Upper lobe of left lung (tissue), 6 donors: ENCODE measurements at regions not wholly inside any gene's neighbourhood (a gene's known extent, or its start where the extent isn't known, plus 50 kb on each side); places are given as distances from the start of the nearest gene placed in this dataset.

Experiments
- ATAC-seq, 2 donors: fragments of 200-7000 bp; cut with Tn5 transposase; one replicate each; pipeline ENCODE4 v1.9.1; 2022; ENCODE audit warnings: mild to moderate bottlenecking in 2 of 2, moderate library complexity in 2 of 2; ENCODE audit not compliant: low FRiP score in 2 of 2
- DNase-seq, 2 donors: peaks; one replicate each; pipeline ENCODE4 v3.0.0-alpha.2; 2019 to 2020
- H3K27ac ChIP-seq, 4 donors: fragments of 200-600 bp; sonication (generic); one replicate each; pipeline ENCODE4 v1.5.1; 2016 to 2019
- H3K27me3 ChIP-seq, 4 donors: fragments of 200-600 bp; sonication (generic); one replicate each; pipeline ENCODE4 v1.5.1; 2017 to 2019
- H3K36me3 ChIP-seq, 4 donors: fragments of 200-600 bp; sonication (generic); one replicate each; pipeline ENCODE4 v1.5.1; 2016 to 2019
- H3K4me1 ChIP-seq, 4 donors: fragments of 200-600 bp; sonication (generic); one replicate each; pipeline ENCODE4 v1.5.1; 2018 to 2019
- H3K4me3 ChIP-seq, 4 donors: fragments of 200-600 bp; sonication (generic); one replicate each; pipeline ENCODE4 v1.5.1; 2017 to 2019; ENCODE audit warnings: mild to moderate bottlenecking in 2 of 4, moderate library complexity in 1 of 4
- H3K9me3 ChIP-seq, 4 donors: fragments of 200-600 bp; sonication (generic); one replicate each; pipeline ENCODE4 v1.5.1; 2018 to 2019
- CTCF ChIP-seq, 6 experiments: fragments of 450-650 bp in 4 of 6; fragments of 200-600 bp in 2 of 6; sonication (generic) in 2 of 6; IDR thresholded peaks; one replicate each; pipeline ENCODE4 v1.5.1; 2016 to 2019; ENCODE audit warnings: antibody characterized with exemption in 6 of 6
- EP300 ChIP-seq, 4 donors: sonication (generic); formaldehyde crosslinking; IDR thresholded peaks; one replicate each; pipeline ENCODE4 v1.5.1; 2017; ENCODE audit warnings: antibody characterized with exemption in 4 of 4, control low read depth in 2 of 4
- POLR2A ChIP-seq, 4 donors: fragments of 450-650 bp; IDR thresholded peaks; one replicate each; pipeline ENCODE4 v1.5.1; 2016 to 2017; ENCODE audit warnings: antibody characterized with exemption in 4 of 4, mild to moderate bottlenecking in 2 of 4
- POLR2AphosphoS5 ChIP-seq, 2 donors: sonication (generic); formaldehyde crosslinking; IDR thresholded peaks; one replicate each; pipeline ENCODE4 v1.5.1; 2017; ENCODE audit warnings: antibody characterized with exemption in 2 of 2
- WGBS, 2 donors: methylation state at CpG; one replicate each; pipeline ENCODE4 v1.1.5; 2017 to 2018; 5-methylcytosine and 5-hydroxymethylcytosine counted together
- donor health status: DM: no; HTN: no; CAD: no; lungs with moderate emphysema.
- donor health status: DM: no; HTN: yes; CAD: no; lungs with severe emphysema.

- ATAC-seq: no peak
- Histone ChIP-seq H3K36me3 (peaks cover 3 to 59% (median 16%) of the 10 kb centered on the region in 4 donors), H3K4me3 (no peak overlapping the region), H3K4me1 (no peaks in the 10 kb centered on the region), H3K9me3 (no peaks in the 10 kb centered on the region), H3K27ac (no peak overlapping the region), H3K27me3 (no peaks in the 10 kb centered on the region)
- WGBS, 2 donors: 70 to 74% methylated on average over 4 of the region's 4 CpGs
- DNase-seq: no peak
- TF ChIP-seq POLR2AphosphoS5 (IDR thresholded peaks at IDR 0.05) (no peak), POLR2A (IDR thresholded peaks at IDR 0.05) (no peak), EP300 (IDR thresholded peaks at IDR 0.05) (no peak), CTCF (IDR thresholded peaks at IDR 0.05) (no peak)
These were observed 67.7 kb upstream of the DRGX start for GRCh38 chr10:49463605-49464004.

GRCh38 chr10:49458869-49459268, 63.0 kb upstream of the DRGX start:
- no peak for DNase-seq
- no peak for TF ChIP-seq EP300 (IDR thresholded peaks at IDR 0.05)
- TF ChIP-seq CTCF (IDR thresholded peaks at IDR 0.05): no peak
- TF ChIP-seq POLR2A (IDR thresholded peaks at IDR 0.05): no peak
- no peak for TF ChIP-seq POLR2AphosphoS5 (IDR thresholded peaks at IDR 0.05)
- H3K9me3 ChIP-seq: peaks cover 4 to 10% (median 6%) of the 10 kb centered on the region in 4 donors
- WGBS, 2 donors: 92 to 97% methylated on average over 7 of the region's 7 CpGs
- no peak overlapping the region for H3K27ac ChIP-seq
- H3K4me1 ChIP-seq: no peaks in the 10 kb centered on the region
- peaks cover 3 to 55% (median 23%) of the 10 kb centered on the region in 4 donors for H3K36me3 ChIP-seq
- no peaks in the 10 kb centered on the region for H3K27me3 ChIP-seq
- no peak for ATAC-seq
- no peak overlapping the region for H3K4me3 ChIP-seq

- no peaks in the 10 kb centered on the region for H3K27me3 ChIP-seq
- 72 to 94% methylated on average over 8 of the region's 8 CpGs for WGBS, 2 donors
- no peak overlapping the region for H3K27ac ChIP-seq
- H3K9me3 ChIP-seq: peaks cover 13 to 18% (median 14%) of the 10 kb centered on the region in 4 donors
- TF ChIP-seq CTCF (IDR thresholded peaks at IDR 0.05) (no peak), POLR2AphosphoS5 (IDR thresholded peaks at IDR 0.05) (no peak)
- ATAC-seq (no peak), DNase-seq (no peak)
- no peaks in the 10 kb centered on the region for H3K4me1 ChIP-seq
- H3K36me3 ChIP-seq: peaks cover 3 to 55% (median 23%) of the 10 kb centered on the region in 4 donors
- no peak overlapping the region for H3K4me3 ChIP-seq
These were observed 61.8 kb upstream of the DRGX start for GRCh38 chr10:49457686-49458085.

- Histone ChIP-seq H3K4me3 (no peak overlapping the region), H3K36me3 (no peaks in the 10 kb centered on the region), H3K27me3 (no peaks in the 10 kb centered on the region), H3K9me3 (peaks cover 9 to 21% (median 12%) of the 10 kb centered on the region in 4 donors), H3K4me1 (no peaks in the 10 kb centered on the region), H3K27ac (no peak overlapping the region)
- DNase-seq (no peak), ATAC-seq (no peak)
- no peak for TF ChIP-seq CTCF (IDR thresholded peaks at IDR 0.05)
- TF ChIP-seq POLR2AphosphoS5 (IDR thresholded peaks at IDR 0.05): no peak
- TF ChIP-seq POLR2A (IDR thresholded peaks at IDR 0.05): no peak
- no peak for TF ChIP-seq EP300 (IDR thresholded peaks at IDR 0.05)
These were observed 53.0 kb upstream of the DRGX start for GRCh38 chr10:49448924-49449323.

GRCh38 chr10:49446031-49446430, 50.1 kb upstream of the DRGX start:
- H3K4me1 ChIP-seq: no peaks in the 10 kb centered on the region
- TF ChIP-seq EP300 (IDR thresholded peaks at IDR 0.05): no peak
- no peak for TF ChIP-seq POLR2A (IDR thresholded peaks at IDR 0.05)
- TF ChIP-seq CTCF (IDR thresholded peaks at IDR 0.05): no peak
- TF ChIP-seq POLR2AphosphoS5 (IDR thresholded peaks at IDR 0.05): no peak
- no peaks in the 10 kb centered on the region for H3K36me3 ChIP-seq
- no peak overlapping the region for H3K4me3 ChIP-seq
- no peak for DNase-seq
- H3K27ac ChIP-seq: no peak overlapping the region
- H3K27me3 ChIP-seq: no peaks in the 10 kb centered on the region
- ATAC-seq: no peak
- peaks cover 0 to 13% (median 2%) of the 10 kb centered on the region in 4 donors for H3K9me3 ChIP-seq
- 13 to 22% methylated on average over 1 of the region's 1 CpG for WGBS, 2 donors
